OCI-LY7 (cell line): ENCODE measurements at regions not wholly inside any gene's neighbourhood (a gene's known extent, or its start where the extent isn't known, plus 50 kb on each side); places are given as distances from the start of the nearest gene placed in this dataset.

Experiments
- BruUV-seq: library from RNA; stranded (reverse); fragments of 400-500 nt; replicated peaks from 2 replicates; lab custom pipeline; 2021; lab: Mats Ljungman, UMichigan
- CTCF ChIA-PET: fragments of 300-600 bp; sonication (Branson Sonifier 250); formaldehyde crosslinking; loops from one replicate; lab custom pipeline; 2022; ENCODE audit warnings: antibody characterized with exemption; ENCODE audit not compliant: unreplicated experiment; lab: Charles Lee
- POLR2A ChIA-PET: fragments of 300-600 bp; sonication (Branson Sonifier 250); formaldehyde crosslinking; loops from one replicate; lab custom pipeline; 2022; ENCODE audit warnings: antibody characterized with exemption; lab: Charles Lee
- DNase-seq: peaks from one replicate; pipeline ENCODE4 v3.0.0-alpha.2; 2015; ENCODE audit warnings: low spot score
- H2AFZ ChIP-seq: fragments of 200-600 bp; sonication (generic), shearing (Covaris generic); 2 replicates; pipeline ENCODE4 v1.6.1; 2014; ENCODE audit warnings: mild to moderate bottlenecking, antibody characterized with exemption, low read length, moderate library complexity
- H3K27ac ChIP-seq: fragments of 200-600 bp; sonication (generic); 2 replicates; pipeline ENCODE4 v1.5.1; 2014; ENCODE audit warnings: mixed run types, low read depth, mild to moderate bottlenecking, moderate library complexity, low read length, inconsistent platforms; ENCODE audit not compliant: poor library complexity, severe bottlenecking
- H3K36me3 ChIP-seq: fragments of 200-600 bp; sonication (generic); 2 replicates; pipeline ENCODE4 v1.6.1; 2014; ENCODE audit warnings: mild to moderate bottlenecking, antibody characterized with exemption, low read length, moderate library complexity, mixed read lengths; ENCODE audit not compliant: insufficient read depth
- H3K4me1 ChIP-seq: fragments of 200-600 bp; sonication (generic); 2 replicates; pipeline ENCODE4 v1.5.1; 2014; ENCODE audit warnings: mild to moderate bottlenecking, low read length; ENCODE audit not compliant: insufficient read depth, poor library complexity, severe bottlenecking
- H3K4me2 ChIP-seq: fragments of 200-600 bp; sonication (generic); 2 replicates; pipeline ENCODE4 v1.6.1; 2014; ENCODE audit warnings: mild to moderate bottlenecking, low read length
- H3K4me3 ChIP-seq: fragments of 200-600 bp; sonication (generic); 2 replicates; pipeline ENCODE4 v1.5.1; 2014; ENCODE audit warnings: mild to moderate bottlenecking, low read depth, low read length; ENCODE audit not compliant: poor library complexity, severe bottlenecking
- H3K79me2 ChIP-seq: fragments of 200-600 bp; sonication (generic); 2 replicates; pipeline ENCODE4 v1.6.1; 2016; ENCODE audit warnings: low read depth, mild to moderate bottlenecking, low read length, moderate library complexity, mixed read lengths; ENCODE audit not compliant: insufficient read depth
- H3K9me2 ChIP-seq: fragments of 200-600 bp; sonication (generic); 2 replicates; pipeline ENCODE4 v1.6.1; 2016; ENCODE audit warnings: mild to moderate bottlenecking, low read length, mixed read lengths; ENCODE audit not compliant: insufficient read depth
- H3K9me3 ChIP-seq: fragments of 200-600 bp; sonication (generic); 2 replicates; pipeline ENCODE4 v1.6.1; 2014; ENCODE audit warnings: mild to moderate bottlenecking, mixed run types, low read length, mixed read lengths
- H4K20me1 ChIP-seq: fragments of 200-600 bp; sonication (generic); 2 replicates; pipeline ENCODE4 v1.6.1; 2014; ENCODE audit warnings: mild to moderate bottlenecking, antibody characterized with exemption, low read length, moderate library complexity, mixed read lengths; ENCODE audit not compliant: insufficient read depth
- EZH2phosphoT487 ChIP-seq: fragments of 200-600 bp; sonication (generic); IDR thresholded peaks from 2 replicates; pipeline ENCODE4 v1.6.1; 2018; ENCODE audit warnings: low read depth, borderline replicate concordance, mild to moderate bottlenecking, mixed run types, antibody characterized with exemption, low read length, moderate library complexity, mixed read lengths
- intact Hi-C: fragments of 100-400 bp; cut with micrococcal nuclease; formaldehyde crosslinking; loops from one replicate; pipeline ENCODE4 v1.10.0; 2022; ENCODE audit not compliant: unreplicated experiment
- TF ChIP-seq, protein P1 (sequence below): fragments of 200-600 bp; sonication (generic); conservative IDR thresholded peaks from 2 replicates; pipeline ENCODE4 v1.5.1; 2014; ENCODE audit warnings: mild to moderate bottlenecking, antibody characterized with exemption, low read length, moderate library complexity, mixed read lengths

DNA sequence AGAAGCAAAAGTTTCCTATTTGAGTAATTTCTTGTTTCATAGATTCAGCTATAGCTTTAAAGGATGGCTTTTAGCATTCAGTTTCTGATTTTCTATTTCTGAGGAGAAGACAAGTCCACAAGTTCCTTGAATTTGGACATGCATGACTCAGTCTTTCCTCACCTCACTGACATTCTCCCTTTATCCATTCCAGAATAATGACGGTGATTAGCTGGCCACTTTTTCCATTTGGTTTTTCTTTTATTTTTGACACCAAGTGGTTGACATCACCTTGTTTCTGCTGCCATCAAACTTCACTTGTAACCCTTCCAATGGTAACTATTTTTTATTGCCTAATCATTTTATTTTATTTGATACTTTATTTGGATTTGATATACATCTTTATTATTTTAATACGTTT lies 404.4 kb upstream of the KCNMB2 start:
- Histone ChIP-seq H3K9me3 (no peaks in the 10 kb centered on the region), H3K4me1 (no peaks in the 10 kb centered on the region), H3K79me2 (no peaks in the 10 kb centered on the region), H4K20me1 (no peaks in the 10 kb centered on the region), H3K4me2 (no peak overlapping the region), H2AFZ (no peak overlapping the region), H3K9me2 (no peaks in the 10 kb centered on the region), H3K27ac (no peak overlapping the region), H3K4me3 (no peak overlapping the region), H3K36me3 (no peaks in the 10 kb centered on the region)
- no peak for TF ChIP-seq EZH2phosphoT487
- TF ChIP-seq, protein P1, sequence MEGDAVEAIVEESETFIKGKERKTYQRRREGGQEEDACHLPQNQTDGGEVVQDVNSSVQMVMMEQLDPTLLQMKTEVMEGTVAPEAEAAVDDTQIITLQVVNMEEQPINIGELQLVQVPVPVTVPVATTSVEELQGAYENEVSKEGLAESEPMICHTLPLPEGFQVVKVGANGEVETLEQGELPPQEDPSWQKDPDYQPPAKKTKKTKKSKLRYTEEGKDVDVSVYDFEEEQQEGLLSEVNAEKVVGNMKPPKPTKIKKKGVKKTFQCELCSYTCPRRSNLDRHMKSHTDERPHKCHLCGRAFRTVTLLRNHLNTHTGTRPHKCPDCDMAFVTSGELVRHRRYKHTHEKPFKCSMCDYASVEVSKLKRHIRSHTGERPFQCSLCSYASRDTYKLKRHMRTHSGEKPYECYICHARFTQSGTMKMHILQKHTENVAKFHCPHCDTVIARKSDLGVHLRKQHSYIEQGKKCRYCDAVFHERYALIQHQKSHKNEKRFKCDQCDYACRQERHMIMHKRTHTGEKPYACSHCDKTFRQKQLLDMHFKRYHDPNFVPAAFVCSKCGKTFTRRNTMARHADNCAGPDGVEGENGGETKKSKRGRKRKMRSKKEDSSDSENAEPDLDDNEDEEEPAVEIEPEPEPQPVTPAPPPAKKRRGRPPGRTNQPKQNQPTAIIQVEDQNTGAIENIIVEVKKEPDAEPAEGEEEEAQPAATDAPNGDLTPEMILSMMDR: no peak
- intact Hi-C loops: no loop called here
- no peak for DNase-seq
- ChIA-PET POLR2A (interaction anchor here (1.0 kb wide), 1 partner anchor 417 kb away, joined by 5 read pairs; no protein-coding TSS in a partner anchor), CTCF (no interaction called here)
- BruUV-seq: no TSS peak

DNA sequence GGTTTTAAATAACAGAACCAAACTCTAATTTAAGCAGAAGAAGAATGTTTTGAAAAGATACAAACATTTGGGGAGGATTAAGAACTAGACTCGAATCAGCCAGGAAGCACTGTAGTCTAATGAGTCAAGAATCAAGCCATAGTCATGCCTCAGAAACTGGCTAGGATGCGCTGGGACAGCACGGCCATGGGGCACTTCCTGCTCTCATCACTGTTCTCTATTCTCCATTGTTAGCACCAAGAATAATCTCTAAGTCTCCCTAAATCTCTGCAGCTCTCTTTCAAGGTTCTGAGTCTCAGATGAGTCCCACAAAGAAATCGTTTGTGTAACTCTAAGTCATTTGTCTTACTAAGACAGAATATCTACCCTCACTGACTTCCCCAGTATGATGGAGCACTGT lies 399.0 kb upstream of the KCNMB2 start:
- CTCF ChIA-PET: no interaction called here

DNA sequence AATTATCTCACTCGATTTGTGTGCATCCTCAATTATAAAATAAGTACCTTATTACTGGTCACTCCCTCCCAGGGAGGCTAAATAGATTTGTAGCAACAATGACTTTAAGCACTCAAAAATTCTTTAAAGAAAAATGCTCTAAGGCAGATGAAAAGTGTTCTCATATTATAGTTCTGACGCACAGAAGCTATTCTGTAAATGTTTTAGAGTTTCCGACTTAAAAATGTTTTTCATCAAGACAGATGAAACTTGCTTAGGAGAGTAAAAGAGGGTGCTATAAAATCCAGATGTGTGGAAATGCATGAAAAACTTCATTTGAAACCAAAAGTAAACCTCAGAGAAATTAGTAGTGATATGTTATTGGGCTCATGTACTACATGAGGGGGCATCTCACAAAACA lies 398.4 kb upstream of the KCNMB2 start:
- Histone ChIP-seq H4K20me1 (no peaks in the 10 kb centered on the region), H3K27ac (no peak overlapping the region), H3K4me2 (no peak overlapping the region), H2AFZ (no peak overlapping the region), H3K36me3 (no peaks in the 10 kb centered on the region), H3K4me1 (no peaks in the 10 kb centered on the region), H3K9me2 (no peaks in the 10 kb centered on the region; the same call in 1 of the 2 replicates), H3K4me3 (no peak overlapping the region), H3K9me3 (no peaks in the 10 kb centered on the region), H3K79me2 (no peaks in the 10 kb centered on the region)
- BruUV-seq: no TSS peak
- TF ChIP-seq, protein P1: no peak
- no peak for TF ChIP-seq EZH2phosphoT487
- POLR2A ChIA-PET: no interaction called here
- CTCF ChIA-PET: no interaction called here
- no peak for DNase-seq
- intact Hi-C loops: no loop called here

More for the DNA sequence above, 399.0 kb upstream of the KCNMB2 start:
- no TSS peak for BruUV-seq
- POLR2A ChIA-PET: no interaction called here
- Histone ChIP-seq H3K4me1 (no peaks in the 10 kb centered on the region), H3K4me3 (no peak overlapping the region), H3K79me2 (no peaks in the 10 kb centered on the region), H3K27ac (no peak overlapping the region), H4K20me1 (no peaks in the 10 kb centered on the region), H2AFZ (no peak overlapping the region), H3K9me2 (no peaks in the 10 kb centered on the region; the same call in 1 of the 2 replicates), H3K4me2 (no peak overlapping the region), H3K9me3 (no peaks in the 10 kb centered on the region), H3K36me3 (no peaks in the 10 kb centered on the region)
- intact Hi-C loops: no loop called here
- no peak for DNase-seq
- TF ChIP-seq EZH2phosphoT487: no peak
- TF ChIP-seq, protein P1: no peak
